HPDE6-E6E7 (cell line): ENCODE measurements at regions not wholly inside any gene's neighbourhood (a gene's known extent, or its start where the extent isn't known, plus 50 kb on each side); places are given as distances from the start of the nearest gene placed in this dataset.

Experiments
- DNase-seq: peaks from one replicate; pipeline ENCODE4 v3.0.0; 2011; ENCODE audit warnings: missing footprints; ENCODE audit errors: extremely low spot score

DNA sequence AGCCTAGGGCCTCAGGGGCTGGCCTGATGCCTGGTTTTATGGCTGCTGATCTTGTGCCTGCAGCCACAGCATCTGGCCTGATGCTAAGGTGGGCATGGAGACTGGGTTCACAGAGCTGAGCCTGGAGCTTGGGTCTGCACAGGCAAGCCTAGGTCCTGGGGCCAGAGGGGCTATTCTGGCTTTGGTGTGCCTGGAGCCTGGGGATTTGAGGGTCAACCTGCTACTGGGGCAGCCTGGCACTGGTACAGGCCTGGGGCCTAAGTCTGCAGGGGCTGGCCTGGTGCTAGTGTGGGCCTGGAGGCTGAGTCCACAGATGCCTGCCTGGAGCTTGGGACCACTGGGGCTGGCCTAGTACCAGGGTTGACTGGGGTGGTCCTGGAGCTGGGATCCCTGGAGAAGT lies 481.8 kb upstream of the GHITM start:
- DNase-seq, result no peak

- DNase-seq, result no peak
These were observed 475.4 kb upstream of the GHITM start for GRCh38 chr10:83663918-83664317.

DNA sequence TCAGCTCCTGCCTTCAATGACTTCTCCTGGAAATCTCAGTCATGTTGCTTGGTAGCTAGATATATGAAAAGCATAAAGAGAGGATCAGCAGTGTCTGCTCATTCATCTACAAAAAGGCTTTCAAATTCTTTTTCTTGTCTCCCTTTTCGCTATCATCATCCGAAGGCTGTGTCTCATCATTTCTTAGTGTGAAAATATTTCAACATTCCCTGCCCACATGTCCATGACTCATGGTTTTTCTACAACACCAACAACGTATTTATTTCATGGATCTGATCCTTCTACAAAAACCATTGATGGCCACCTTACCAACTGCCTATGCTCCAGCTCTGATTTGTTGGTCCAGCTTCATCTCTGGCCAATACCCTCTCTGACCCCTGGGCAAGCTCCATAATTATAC lies 472.5 kb upstream of the GHITM start:
- no peak for DNase-seq

DNA sequence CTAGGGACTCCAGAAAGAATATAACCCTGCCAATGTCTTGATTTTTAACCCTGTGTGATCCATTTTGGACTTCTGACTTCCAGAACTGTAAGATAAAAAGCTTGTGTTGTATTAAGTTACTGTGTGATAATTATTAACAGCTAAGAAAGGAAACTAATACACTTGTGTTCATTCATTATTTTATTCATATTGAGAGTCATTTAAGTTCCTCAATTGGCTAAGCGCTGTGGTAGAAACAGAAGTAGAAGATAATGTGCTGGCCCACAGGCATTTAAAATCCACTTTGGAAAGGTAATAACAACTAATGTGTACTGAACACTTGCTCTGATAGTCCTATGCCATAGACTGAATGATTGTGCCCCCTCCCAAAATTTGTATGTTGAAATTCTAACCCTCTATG lies 471.7 kb upstream of the GHITM start:
- DNase-seq, result no peak

DNA sequence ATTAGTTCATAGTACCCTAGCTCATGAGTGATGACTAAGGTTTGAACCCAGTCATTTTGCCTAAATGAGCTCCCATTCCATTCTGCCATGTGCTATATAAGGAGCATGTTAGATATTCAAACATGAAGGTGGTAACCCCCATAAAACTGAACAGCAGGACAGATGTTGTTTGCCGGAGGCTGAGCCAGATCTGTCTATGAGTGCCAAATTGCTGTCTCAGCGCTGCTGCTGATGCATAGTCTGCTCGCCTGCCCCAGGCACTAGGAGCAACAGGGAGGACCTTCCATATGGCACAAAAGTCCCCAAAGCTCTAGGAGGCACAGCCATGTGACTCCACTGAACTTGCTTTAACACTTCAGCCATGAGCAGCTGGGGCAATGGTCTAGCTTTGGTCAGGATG lies 466.0 kb upstream of the GHITM start:
- no peak for DNase-seq

DNA sequence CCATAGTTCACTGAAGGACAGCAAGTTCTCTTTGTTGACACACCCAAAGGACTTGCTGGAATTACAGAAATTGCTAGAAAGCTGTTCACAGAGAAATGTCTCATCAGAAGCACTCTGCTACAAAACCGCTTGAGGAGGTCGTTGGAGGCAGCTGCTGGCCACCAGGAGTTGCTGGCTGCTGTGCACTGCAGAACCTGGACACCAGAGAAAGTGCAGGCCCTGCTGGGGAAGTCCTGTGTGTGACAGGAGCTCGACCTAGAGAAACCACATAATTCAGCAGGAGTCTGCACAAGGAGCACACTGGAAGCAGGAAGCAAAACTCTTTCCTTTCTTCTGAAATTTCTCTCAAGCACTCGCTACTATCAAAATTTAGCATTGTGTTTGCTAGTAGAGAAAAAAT lies 461.5 kb upstream of the GHITM start:
- no peak for DNase-seq

GRCh38 chr10:83678850-83679249 lies 460.5 kb upstream of the GHITM start:
- DNase-seq, result no peak

- no peak for DNase-seq
These were observed 458.8 kb upstream of the GHITM start for GRCh38 chr10:83680470-83680891.

DNA sequence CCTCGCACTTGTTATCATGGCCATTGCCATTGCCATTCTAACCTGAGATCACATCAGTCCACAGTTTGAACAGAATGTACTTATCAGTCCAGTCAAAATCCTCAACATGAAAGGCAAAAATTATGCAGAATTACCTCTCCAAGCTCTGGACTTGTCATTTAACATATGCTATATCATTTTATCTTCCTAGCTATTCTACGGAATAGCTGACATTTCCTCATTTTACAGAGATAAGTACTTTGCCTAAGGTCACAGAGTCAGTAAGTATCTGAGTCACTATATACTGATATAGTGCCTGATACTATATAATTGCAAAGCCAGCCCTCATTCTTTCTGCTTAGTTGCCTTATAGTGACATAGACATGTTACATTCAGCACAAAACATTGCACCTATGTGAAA lies 456.9 kb upstream of the GHITM start:
- DNase-seq, result no peak

GRCh38 chr10:83685458-83685857 lies 453.9 kb upstream of the GHITM start:
- DNase-seq, result no peak

DNA sequence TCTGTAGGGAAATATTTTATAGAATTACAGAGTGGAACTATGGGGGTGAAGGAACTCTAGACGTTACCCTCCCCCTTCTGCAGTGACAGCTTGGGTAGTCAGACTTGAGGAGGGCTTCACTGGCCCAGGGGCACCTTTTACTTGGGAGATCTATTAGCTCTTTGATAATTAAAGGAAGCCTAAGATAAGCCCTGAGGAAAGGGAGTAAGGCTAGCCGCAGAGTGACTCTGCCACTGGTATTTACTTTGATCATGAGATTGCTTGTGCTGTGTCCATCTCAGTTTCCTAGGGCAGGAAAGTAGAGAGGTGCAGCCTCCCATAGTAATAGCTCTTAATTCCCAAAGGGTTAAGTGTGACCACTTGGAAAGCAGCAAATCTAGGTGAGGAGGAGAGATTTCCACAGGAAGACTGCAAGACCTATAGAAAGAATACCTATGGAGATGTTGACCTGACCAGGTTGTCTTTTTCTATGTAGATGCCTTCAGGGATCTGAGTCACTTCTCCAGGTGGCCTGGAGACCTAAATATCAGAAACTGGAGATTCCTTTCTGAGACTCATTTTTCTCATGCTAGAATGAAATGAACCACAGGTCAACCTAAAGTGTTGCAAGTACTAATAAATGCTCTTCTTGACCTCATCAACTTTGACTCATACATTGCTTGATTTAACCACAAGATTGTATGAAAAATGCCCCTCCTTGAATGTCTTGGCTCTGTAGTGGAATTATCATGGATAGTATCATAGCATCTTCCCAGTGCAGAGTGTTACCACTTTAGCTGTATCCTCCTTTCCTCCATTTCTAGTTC lies 447.3 kb upstream of the GHITM start:
- DNase-seq, result no peak

DNA sequence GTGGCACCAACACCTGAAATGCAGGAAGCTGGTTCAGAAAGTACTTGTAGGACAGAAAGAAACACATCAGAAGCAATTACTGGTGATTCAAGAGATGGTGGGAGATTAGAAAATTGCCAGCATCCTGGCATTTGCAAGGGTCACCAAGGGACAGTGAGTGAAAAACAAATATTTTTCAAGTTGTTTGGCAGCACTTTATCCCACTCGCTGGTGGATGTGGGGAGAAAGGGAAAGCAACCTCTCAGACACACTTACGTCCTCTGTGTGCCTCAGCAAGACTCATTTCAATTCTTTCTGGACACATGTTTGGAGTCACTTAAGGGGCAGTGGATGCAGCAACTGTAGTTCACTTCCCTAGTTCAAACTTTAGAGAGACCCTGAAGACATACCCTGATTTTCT lies 440.4 kb upstream of the GHITM start:
- DNase-seq, result no peak

DNA sequence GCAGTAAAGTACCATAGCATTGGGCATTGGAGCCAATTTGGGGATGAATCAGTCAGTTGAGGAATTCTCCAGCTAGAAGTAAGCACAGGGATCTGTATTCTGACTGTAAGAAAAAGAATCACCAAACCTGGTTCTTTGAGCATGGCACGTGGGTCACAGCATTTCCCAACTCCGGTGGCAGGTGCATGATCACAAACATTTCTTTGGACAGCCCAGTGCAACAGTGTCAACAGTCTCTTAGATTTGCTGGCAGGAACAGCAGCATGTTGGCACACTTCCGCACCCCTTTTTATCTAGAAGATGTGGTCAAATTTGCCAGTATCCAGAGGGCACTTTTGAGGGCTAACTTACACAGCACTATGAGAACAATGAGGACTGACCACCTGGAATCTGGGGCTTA lies 437.5 kb upstream of the GHITM start:
- no peak for DNase-seq

- no peak for DNase-seq
These were observed 436.6 kb upstream of the GHITM start for GRCh38 chr10:83702731-83703130.

DNA sequence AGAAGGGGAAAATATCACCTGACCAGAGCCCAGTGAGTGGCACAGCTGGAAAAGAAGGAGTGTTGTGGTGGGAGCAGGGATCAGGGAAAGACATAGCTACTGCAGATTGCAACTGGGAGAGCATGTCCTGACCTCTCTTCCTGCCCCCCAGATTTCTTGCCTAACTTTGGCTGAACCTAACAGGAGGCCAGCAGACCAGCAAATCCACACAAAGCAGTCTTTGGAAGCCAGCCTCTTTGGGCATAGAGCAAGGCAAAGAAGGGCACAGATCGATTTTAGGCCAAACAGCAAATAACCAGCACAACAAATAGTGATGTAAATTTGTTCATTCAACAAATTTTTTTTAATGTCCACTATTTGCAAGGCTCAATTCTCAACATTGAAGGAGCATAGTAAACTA lies 433.2 kb upstream of the GHITM start:
- DNase-seq, result no peak

GRCh38 chr10:83706952-83707582 lies 432.2 kb upstream of the GHITM start:
- DNase-seq, result no peak

GRCh38 chr10:83713423-83713822 lies 425.9 kb upstream of the GHITM start:
- no peak for DNase-seq

DNA sequence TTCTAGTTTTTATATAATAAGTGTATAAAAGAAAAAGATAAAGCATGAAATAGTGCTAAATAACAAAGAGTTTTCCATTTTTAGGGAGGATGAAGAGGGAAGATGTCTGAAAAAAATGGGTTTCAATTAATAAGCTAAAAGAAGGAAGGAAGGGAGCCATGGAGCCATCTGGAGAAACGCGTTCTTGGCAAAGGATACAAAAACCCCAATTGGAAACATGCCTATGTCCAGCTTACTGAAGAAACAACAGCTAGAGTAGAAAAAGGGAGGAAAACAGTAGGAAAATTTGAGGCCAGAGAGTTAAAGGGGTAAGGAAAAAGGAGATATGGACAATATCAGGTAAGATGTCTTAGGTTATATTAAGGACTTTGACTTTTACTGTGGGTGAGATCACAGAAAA lies 416.2 kb upstream of the GHITM start:
- no peak for DNase-seq

DNA sequence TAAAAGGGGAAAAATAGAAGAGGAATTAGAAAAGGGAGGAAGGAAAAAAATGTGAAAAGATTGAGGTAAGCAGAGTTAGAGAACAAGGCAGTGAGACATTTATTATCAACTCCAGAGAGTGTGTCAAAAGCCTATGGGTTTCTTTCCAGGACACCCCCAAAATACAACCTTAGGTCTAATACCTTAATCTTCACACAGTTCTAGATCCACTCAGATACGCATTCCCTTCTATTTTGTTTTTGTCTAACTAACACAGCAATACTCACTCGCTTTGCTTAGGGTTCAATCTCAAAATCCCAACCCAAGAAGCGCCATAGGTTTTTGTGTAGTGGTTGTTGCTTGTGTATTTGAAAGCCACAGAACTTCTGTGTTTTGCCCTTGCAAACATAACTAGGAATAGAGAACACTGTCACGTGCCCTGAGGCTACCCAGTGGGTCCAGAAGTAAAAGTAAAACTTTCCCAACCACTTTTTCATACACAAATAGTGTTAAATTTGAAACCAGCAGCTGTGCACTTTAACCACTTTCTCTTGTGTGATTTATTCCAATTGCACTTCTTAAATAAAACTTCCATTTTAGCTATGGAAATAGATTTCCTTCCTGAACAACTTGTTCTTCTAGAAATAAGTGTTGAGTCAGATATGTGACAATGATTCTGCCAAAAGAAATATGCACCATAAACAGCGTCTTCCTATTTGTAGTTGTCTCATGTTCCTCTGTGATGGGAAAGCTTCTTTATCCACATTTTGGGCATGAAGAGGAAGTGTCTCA lies 414.7 kb upstream of the GHITM start:
- no peak for DNase-seq

DNA sequence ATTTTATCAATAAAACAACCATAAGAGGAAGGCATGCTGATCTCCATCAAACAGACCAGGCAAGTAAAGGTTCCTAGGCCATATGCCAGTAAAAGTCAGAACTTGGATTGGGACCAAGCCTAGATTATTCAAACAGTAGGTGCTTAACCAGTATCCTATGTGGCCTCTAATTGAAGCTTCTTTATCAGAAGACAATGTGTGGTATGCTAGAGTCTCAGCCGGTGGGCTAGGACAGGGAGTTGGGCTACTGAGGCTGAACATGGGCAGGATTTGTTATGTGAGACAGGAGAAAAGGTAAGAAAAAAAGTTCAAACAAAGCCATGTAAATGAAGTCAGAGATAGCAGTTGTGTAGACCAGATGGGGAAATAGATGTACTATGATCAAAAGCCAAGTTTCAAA lies 413.7 kb upstream of the GHITM start:
- DNase-seq, result no peak

- DNase-seq, result no peak
These were observed 405.0 kb upstream of the GHITM start for GRCh38 chr10:83734278-83734677.

- DNase-seq, result no peak
These were observed 403.3 kb upstream of the GHITM start for GRCh38 chr10:83736008-83736407.

GRCh38 chr10:83750604-83751003 lies 388.7 kb upstream of the GHITM start:
- DNase-seq, result no peak
